ENCODE measurements at regions not wholly inside any gene's neighbourhood (a gene's known extent, or its start where the extent isn't known, plus 50 kb on each side); places are given as distances from the start of the nearest gene placed in this dataset.

- DNase-seq = no peak
These were observed 562.1 kb downstream of the XIRP2 start for GRCh38 chr2:167450364-167450763.

- no peak for DNase-seq
These were observed 552.1 kb downstream of the XIRP2 start for GRCh38 chr2:167440382-167440781.

GRCh38 chr2:167438206-167438605 lies 549.9 kb downstream of the XIRP2 start:
- no peak for DNase-seq

- no peak for DNase-seq
These were observed 543.7 kb downstream of the XIRP2 start for GRCh38 chr2:167431949-167432348.

GRCh38 chr2:167430447-167430846 lies 542.2 kb downstream of the XIRP2 start:
- no peak for DNase-seq

- no peak for DNase-seq
These were observed 536.8 kb downstream of the XIRP2 start for GRCh38 chr2:167424803-167425755.

- DNase-seq = no peak
These were observed 535.9 kb downstream of the XIRP2 start for GRCh38 chr2:167424221-167424620.

- no peak for DNase-seq
These were observed 535.5 kb downstream of the XIRP2 start for GRCh38 chr2:167423731-167424130.

- no peak for DNase-seq
These were observed 531.9 kb downstream of the XIRP2 start for GRCh38 chr2:167420211-167420610.

- no peak for DNase-seq
These were observed 526.8 kb downstream of the XIRP2 start for GRCh38 chr2:167415068-167415467.

- no peak for DNase-seq
These were observed 523.1 kb downstream of the XIRP2 start for GRCh38 chr2:167411367-167411766.

GRCh38 chr2:167406558-167406957 lies 518.3 kb downstream of the XIRP2 start:
- DNase-seq = no peak

- DNase-seq = no peak
These were observed 516.5 kb downstream of the XIRP2 start for GRCh38 chr2:167404627-167405284.

- DNase-seq = no peak
These were observed 513.0 kb downstream of the XIRP2 start for GRCh38 chr2:167401309-167401708.

- DNase-seq = no peak
These were observed 512.3 kb downstream of the XIRP2 start for GRCh38 chr2:167400546-167400945.

- no peak for DNase-seq
These were observed 510.6 kb downstream of the XIRP2 start for GRCh38 chr2:167398873-167399272.

GRCh38 chr2:167388901-167389300 lies 500.6 kb downstream of the XIRP2 start:
- DNase-seq = no peak

- no peak for DNase-seq
These were observed 500.2 kb downstream of the XIRP2 start for GRCh38 chr2:167388497-167388896.

GRCh38 chr2:167386694-167387093 lies 498.4 kb downstream of the XIRP2 start:
- DNase-seq = no peak

- no peak for DNase-seq
These were observed 495.4 kb downstream of the XIRP2 start for GRCh38 chr2:167383610-167384194.

- no peak for DNase-seq
These were observed 493.1 kb downstream of the XIRP2 start for GRCh38 chr2:167381349-167381748.

GRCh38 chr2:167380555-167380954 lies 492.3 kb downstream of the XIRP2 start:
- no peak for DNase-seq

Measured in hypothalamus (tissue), 51 donors.